GM13976 (cell line): ENCODE measurements at regions not wholly inside any gene's neighbourhood (a gene's known extent, or its start where the extent isn't known, plus 50 kb on each side); places are given as distances from the start of the nearest gene placed in this dataset.

Source experiments
- DNase-seq: peaks from one replicate; pipeline ENCODE4 v3.0.0; 2012; ENCODE audit warnings: low spot score
- in situ Hi-C: fragments of 300-500 bp; cut with MboI; formaldehyde crosslinking; loops from one replicate; pipeline ENCODE4 v1.12.0; 2022; ENCODE audit warnings: low sequenced_read_pairs, mixed read lengths, inconsistent platforms; ENCODE audit not compliant: unreplicated experiment
- TF ChIP-seq, protein P1 (sequence below): IDR thresholded peaks from 2 replicates; pipeline ENCODE4 v1.5.1; 2012; ENCODE audit warnings: borderline replicate concordance, mild to moderate bottlenecking; ENCODE audit not compliant: insufficient read depth; ENCODE audit errors: extremely low read depth, missing control alignments, control extremely low read depth

DNA sequence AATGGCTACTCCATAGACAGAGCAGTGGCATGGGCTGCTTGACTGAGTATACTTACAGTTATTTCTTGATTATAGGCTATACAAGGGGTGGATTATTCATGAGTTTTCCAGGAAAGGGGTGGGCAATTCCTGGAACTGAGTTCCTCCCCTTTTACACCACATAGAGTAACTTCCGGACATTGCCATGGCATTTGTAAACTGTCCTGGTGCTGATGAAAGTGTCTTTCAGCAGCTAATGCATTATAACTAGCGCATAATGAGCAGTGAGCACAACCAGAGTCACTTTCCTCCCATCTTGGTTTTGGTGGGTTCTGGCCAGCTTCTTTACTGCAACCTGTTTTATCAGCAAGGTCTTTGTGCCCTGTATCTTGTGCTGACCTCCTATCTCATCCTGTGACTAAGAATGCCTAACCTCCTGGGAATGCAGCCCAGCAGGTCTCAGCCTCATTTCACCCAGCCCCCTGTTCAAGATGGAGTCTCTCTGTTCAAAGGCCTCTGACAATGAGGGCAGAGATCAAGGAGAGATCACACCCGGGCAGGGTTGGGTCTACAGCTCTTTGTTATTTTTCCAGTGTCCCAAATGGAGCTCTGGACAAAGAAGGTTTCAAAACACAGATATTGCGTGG lies 468.4 kb upstream of the PRKX start:
- in situ Hi-C loops: no loop called here
- DNase-seq: no peak
- TF ChIP-seq, protein P1, sequence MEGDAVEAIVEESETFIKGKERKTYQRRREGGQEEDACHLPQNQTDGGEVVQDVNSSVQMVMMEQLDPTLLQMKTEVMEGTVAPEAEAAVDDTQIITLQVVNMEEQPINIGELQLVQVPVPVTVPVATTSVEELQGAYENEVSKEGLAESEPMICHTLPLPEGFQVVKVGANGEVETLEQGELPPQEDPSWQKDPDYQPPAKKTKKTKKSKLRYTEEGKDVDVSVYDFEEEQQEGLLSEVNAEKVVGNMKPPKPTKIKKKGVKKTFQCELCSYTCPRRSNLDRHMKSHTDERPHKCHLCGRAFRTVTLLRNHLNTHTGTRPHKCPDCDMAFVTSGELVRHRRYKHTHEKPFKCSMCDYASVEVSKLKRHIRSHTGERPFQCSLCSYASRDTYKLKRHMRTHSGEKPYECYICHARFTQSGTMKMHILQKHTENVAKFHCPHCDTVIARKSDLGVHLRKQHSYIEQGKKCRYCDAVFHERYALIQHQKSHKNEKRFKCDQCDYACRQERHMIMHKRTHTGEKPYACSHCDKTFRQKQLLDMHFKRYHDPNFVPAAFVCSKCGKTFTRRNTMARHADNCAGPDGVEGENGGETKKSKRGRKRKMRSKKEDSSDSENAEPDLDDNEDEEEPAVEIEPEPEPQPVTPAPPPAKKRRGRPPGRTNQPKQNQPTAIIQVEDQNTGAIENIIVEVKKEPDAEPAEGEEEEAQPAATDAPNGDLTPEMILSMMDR: no peak

- TF ChIP-seq, protein P1: no peak
- in situ Hi-C loops: no loop called here
- DNase-seq: no peak
Measured at GRCh38 chrX:4179031-4179430, 465.6 kb upstream of the PRKX start.

DNA sequence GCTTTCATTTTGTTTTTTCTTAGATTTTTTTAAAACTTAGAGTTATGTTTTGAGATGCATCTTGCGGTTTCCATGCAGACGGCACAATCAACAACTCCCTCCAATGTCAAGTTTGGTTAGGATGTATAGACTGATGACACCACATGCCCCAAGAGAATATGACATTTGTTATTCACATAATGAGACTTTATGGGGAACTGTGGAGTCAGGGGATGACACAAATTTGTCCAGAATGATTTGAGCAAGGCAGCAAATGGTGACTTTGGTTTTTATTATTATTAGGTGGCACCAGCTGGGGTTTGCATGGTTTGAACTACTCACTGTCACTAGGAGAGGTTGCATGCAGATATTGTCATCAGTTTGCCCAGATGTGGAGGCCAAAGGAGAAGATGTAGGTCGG lies 461.8 kb upstream of the PRKX start:
- in situ Hi-C loops: no loop called here
- no peak for DNase-seq

GRCh38 chrX:4173743-4174142 lies 460.3 kb upstream of the PRKX start:
- DNase-seq: no peak
- TF ChIP-seq, protein P1: no peak
- in situ Hi-C loops: no loop called here

More for the DNA sequence above, 461.8 kb upstream of the PRKX start:
- TF ChIP-seq, protein P1: no peak

- no peak for DNase-seq
- TF ChIP-seq, protein P1: no peak
- in situ Hi-C loops: no loop called here
Measured at GRCh38 chrX:4151798-4152197, 438.3 kb upstream of the PRKX start.

GRCh38 chrX:4150259-4150658 lies 436.8 kb upstream of the PRKX start:
- no peak for DNase-seq
- TF ChIP-seq, protein P1: no peak
- in situ Hi-C loops: no loop called here

DNA sequence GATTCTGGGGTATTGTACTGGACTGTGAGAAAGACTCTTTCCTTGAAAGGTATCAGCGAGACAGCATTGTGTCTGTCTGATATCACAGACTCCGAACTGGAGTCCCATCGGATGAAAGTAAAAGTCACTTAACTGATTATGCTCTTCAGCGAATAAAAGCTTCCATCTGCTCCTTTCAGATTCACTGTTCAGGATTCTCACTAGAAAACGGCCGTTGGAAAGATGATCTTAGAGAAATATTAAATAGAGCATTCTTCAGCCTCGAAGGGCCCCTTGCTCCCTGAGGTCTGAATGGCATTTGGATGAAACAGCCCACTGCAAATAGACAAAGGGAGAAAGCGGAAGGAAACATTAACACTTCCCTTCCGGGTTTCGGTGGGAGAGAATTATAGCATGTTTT lies 416.2 kb upstream of the PRKX start:
- in situ Hi-C loops: no loop called here
- TF ChIP-seq, protein P1: no peak

More for the DNA sequence above, 416.2 kb upstream of the PRKX start:
- DNase-seq: no peak
